ENCODE measurements at regions not wholly inside any gene's neighbourhood (a gene's known extent, or its start where the extent isn't known, plus 50 kb on each side); places are given as distances from the start of the nearest gene placed in this dataset.

DNA sequence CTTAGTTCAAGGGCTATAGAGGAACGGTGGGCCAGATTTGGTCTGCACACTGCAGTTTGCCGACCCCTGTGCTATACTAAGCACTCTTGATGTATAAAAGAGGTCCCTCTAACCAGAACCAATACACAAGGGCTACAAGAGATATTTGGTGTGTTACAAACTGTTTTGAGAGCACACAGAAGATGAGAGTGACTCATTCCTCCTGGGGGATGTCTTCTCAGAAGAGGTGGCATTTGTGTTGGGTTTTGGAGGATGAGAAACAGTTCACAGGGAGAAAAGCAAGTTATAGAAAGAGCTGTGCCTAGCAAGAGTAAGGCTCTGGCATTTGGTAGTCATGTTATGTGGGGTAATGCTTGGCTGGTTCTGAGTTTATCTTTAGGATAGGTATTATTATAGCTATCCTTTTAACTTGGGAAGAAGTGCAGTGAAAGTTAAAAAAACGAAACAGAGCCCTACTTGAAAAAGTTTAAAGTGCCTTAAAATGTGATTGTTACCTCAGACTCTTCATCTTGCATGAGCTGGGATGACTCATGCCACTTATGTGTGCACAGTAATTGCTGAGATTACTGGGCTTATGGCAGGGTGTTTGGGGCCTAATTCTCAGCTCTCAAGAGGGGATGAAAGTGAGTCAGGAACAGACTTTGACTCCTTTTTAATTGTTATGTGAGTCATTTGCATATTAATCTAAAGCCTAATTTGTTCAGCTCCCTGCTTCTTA is 160.4 kb downstream of the KIF20B start:
- no peak for ATAC-seq (ENCODE audit: low FRiP score)
- no peak for DNase-seq (ENCODE audit: low spot score)
- TF ChIP-seq, protein P1, sequence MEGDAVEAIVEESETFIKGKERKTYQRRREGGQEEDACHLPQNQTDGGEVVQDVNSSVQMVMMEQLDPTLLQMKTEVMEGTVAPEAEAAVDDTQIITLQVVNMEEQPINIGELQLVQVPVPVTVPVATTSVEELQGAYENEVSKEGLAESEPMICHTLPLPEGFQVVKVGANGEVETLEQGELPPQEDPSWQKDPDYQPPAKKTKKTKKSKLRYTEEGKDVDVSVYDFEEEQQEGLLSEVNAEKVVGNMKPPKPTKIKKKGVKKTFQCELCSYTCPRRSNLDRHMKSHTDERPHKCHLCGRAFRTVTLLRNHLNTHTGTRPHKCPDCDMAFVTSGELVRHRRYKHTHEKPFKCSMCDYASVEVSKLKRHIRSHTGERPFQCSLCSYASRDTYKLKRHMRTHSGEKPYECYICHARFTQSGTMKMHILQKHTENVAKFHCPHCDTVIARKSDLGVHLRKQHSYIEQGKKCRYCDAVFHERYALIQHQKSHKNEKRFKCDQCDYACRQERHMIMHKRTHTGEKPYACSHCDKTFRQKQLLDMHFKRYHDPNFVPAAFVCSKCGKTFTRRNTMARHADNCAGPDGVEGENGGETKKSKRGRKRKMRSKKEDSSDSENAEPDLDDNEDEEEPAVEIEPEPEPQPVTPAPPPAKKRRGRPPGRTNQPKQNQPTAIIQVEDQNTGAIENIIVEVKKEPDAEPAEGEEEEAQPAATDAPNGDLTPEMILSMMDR (IDR thresholded peaks at IDR 0.05): no peak

- ATAC-seq (ENCODE audit: low FRiP score): no peak
- no peak for DNase-seq (ENCODE audit: low spot score)
- TF ChIP-seq, protein P1 (IDR thresholded peaks at IDR 0.05): no peak
Measured at GRCh38 chr10:89867964-89868363, 166.6 kb downstream of the KIF20B start.

DNA sequence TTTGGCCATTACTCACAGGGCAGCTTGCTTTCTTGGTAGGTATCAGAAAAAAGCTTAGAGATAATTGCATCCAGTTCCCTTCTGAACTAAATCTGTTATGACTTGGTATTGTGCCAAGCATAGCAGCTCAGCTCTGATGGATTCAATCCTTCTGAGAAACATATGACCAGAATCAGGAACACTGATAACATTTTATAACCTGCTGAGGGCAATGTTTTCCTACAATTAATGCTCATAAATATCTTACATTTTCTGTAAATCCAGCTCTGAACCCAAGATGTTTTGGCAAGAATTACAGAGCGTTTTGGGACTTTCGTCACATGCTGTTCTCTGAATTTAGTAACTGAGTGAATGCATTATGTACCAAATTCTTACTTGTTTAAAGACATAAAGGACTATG is 167.8 kb downstream of the KIF20B start:
- TF ChIP-seq, protein P1 (IDR thresholded peaks at IDR 0.05): no peak
- no peak for DNase-seq (ENCODE audit: low spot score)
- no peak for ATAC-seq (ENCODE audit: low FRiP score)

DNA sequence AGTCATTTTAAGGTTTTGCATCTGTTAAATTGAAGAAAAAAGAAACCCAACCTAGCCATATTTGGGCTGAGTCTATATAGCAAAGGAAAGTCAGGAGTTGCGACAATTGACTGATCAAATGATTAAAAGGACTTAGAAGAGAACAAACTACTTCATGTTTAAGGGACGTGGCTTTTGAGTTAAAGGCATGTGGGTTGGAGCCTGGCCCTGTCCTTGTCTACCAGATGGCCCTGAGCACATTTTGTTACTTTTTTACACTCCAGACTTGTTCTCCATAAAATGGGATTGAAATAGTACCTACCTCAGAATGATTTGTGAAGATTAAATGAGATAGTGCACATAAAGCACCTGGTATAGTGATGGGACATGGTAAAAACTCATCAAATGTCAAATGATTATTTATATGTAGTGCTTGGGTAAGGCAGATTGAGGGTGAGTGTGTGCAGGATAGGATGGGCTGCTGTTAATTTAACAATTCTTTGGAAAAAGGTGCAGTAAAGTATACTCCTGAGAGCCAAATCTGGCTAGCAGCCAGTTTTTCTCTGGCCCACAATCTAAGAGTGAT is 168.3 kb downstream of the KIF20B start:
- no peak for ATAC-seq (ENCODE audit: low FRiP score)
- TF ChIP-seq, protein P1 (IDR thresholded peaks at IDR 0.05): no peak
- no peak for DNase-seq (ENCODE audit: low spot score)

GRCh38 chr10:89870936-89871335 is 169.5 kb downstream of the KIF20B start:
- TF ChIP-seq, protein P1 (IDR thresholded peaks at IDR 0.05): no peak
- DNase-seq (ENCODE audit: low spot score) (no peak), ATAC-seq (ENCODE audit: low FRiP score) (no peak)

- DNase-seq (ENCODE audit: low spot score) (no peak), ATAC-seq (ENCODE audit: low FRiP score) (no peak)
- TF ChIP-seq, protein P1 (IDR thresholded peaks at IDR 0.05): no peak
Measured at GRCh38 chr10:89873055-89873454, 171.7 kb downstream of the KIF20B start.

DNA sequence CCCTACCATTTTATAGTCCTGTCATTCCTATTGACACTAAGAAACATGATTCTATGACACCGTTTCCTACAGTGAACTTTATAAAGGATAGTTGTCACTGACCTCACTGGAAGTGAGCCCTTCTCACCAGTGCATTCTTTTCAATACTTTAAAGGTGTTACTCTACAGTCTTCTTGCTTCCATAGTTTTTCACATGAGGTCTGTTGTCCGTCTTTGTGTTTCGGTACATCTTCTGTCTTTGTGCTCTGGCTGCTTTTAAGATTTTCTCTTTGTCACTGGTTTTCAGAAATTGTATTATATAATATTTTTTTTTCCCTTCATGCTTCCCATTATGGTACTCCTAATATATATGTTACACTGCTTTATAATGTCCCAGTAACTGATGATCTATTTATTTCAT is 174.2 kb downstream of the KIF20B start:
- no peak for DNase-seq (ENCODE audit: low spot score)
- TF ChIP-seq, protein P1 (IDR thresholded peaks at IDR 0.05): no peak
- no peak for ATAC-seq (ENCODE audit: low FRiP score)

All from omental fat pad (tissue), 3 donors.